ENCODE measurements at regions not wholly inside any gene's neighbourhood (a gene's known extent, or its start where the extent isn't known, plus 50 kb on each side); places are given as distances from the start of the nearest gene placed in this dataset.

DNA sequence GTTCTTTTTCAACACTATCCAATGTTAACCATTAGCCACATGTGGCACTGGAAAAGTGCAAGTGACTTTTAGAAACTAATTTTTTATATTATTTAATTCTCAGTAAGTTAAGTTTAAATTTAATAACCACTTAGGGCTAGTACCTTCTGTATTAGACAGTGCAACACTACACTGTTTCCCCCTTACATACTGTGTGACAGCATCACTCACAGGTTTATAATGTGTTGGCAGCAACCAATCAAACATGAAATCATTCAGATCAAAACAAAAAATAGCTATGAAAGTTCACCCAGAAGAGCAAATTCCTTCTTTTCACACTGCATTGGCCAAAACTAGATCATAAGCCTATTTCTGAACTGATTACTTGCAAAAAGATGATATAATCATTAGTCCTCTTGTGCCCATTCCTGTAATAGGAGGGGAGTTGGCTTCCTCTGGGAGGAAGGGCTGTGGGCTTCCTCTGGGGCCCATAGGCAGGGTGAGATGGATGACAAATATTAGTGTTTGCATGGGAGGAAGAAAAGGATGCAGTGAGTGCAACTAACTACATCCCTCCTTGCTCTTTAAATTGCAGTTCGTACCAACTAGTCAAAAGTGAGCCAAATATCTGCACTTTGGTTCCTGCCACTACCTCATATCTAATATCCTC lies 708.1 kb upstream of the RGMB start:
- no peak for DNase-seq (ENCODE audit: low read depth)

- DNase-seq (ENCODE audit: low read depth), result no peak
Measured at GRCh38 chr5:98066910-98067309, 706.6 kb upstream of the RGMB start.

GRCh38 chr5:98069876-98070512 lies 703.5 kb upstream of the RGMB start:
- no peak for DNase-seq (ENCODE audit: low read depth)

GRCh38 chr5:98072921-98073320 lies 700.5 kb upstream of the RGMB start:
- no peak for DNase-seq (ENCODE audit: low read depth)

GRCh38 chr5:98076501-98076900 lies 697.0 kb upstream of the RGMB start:
- no peak for DNase-seq (ENCODE audit: low read depth)

DNA sequence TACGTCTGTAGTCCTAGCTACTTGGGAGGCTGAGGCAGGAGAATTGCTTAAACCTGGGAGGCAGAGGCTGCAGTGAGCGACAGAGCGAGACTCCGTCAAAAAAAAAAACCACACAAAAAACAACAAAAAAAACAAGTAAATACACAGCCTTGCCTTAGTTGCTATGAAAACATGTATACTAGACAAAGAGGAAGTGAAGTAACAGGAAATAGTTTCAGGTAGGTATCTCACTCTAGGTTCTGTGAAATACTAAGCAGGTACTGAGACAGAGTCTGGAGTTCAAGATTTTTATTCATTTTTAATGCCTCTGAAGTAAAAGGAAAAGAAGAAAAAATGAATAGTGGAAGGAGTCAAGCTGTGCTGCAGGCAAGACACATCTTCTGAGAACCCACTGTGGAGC lies 687.9 kb upstream of the RGMB start:
- DNase-seq (ENCODE audit: low read depth), result no peak

GRCh38 chr5:98095072-98095471 lies 678.4 kb upstream of the RGMB start:
- no peak for DNase-seq (ENCODE audit: low read depth)

DNA sequence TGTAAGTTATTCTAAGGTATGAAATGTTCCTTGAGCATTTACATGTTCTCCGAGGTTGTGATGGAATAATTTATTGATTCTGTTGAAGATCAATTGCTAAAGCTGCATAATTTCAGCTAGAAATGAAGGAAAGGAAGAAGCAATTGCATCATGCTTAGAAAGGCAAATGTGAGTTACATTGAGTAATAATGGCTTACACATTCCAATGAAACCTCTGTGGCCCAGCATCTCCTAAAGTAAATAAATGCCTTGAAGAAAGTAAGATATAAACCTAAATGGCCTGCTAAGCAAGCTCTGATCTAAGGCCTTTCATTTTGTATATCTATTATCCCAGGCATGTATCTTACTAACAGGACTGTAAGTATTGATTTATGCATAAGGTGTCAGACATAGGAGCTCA lies 677.3 kb upstream of the RGMB start:
- DNase-seq (ENCODE audit: low read depth), result no peak

GRCh38 chr5:98099448-98100105 lies 673.9 kb upstream of the RGMB start:
- DNase-seq (ENCODE audit: low read depth), result no peak

DNA sequence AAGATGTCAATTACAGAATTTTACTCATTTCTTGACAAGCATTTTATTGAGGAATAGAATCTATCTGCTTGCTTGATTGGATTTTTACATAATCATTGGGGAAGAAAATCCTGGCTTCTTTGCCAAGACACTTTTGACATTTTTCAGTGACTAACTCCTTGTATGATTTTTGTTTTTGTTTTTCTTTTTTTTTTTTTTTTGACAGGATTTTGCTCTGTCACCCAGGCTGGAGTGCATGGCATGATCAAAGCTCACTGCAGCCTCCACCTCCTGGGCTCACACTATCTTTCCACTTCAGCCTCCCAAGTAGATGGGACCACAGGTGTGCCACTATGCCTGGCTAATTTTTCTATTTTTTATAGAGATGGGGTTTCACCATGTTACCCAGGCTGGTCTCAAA lies 672.3 kb upstream of the RGMB start:
- no peak for DNase-seq (ENCODE audit: low read depth)

DNA sequence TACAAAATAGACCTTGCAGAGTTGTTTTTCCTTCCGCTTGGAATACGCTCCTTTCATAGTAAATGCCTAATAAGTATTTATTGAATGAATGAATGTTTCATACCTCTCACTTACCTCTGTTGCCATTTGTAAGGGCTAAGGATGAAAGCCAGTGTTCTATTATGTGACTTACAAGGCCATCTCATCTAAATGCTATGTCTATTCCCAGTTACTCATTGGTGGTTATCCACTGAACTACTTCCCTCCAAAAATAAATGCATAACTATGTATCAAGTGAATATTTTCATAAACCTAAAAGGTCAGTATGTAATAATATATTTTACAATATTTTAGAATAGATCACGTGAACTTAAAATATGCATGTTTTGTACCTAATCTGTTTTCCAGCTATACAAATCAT lies 670.5 kb upstream of the RGMB start:
- DNase-seq (ENCODE audit: low read depth), result no peak

DNA sequence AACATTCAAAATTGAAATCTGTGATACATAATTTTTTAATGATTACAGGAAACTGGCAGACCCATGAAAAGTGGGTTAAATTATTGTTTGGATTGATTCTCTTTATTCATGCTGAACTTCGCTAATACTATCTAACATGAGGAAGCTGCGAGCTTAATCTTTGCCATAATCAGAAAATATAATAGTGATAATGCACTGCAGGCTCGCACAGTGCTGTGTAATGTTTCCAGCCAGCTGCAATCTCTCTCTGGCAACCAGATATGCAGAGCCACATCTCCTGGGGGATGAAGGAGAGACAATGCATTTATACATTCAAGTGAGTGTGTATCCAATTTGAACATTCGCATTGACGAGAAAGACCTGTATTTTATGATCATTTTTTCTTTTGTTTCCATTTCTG lies 669.7 kb upstream of the RGMB start:
- DNase-seq (ENCODE audit: low read depth), result no peak

DNA sequence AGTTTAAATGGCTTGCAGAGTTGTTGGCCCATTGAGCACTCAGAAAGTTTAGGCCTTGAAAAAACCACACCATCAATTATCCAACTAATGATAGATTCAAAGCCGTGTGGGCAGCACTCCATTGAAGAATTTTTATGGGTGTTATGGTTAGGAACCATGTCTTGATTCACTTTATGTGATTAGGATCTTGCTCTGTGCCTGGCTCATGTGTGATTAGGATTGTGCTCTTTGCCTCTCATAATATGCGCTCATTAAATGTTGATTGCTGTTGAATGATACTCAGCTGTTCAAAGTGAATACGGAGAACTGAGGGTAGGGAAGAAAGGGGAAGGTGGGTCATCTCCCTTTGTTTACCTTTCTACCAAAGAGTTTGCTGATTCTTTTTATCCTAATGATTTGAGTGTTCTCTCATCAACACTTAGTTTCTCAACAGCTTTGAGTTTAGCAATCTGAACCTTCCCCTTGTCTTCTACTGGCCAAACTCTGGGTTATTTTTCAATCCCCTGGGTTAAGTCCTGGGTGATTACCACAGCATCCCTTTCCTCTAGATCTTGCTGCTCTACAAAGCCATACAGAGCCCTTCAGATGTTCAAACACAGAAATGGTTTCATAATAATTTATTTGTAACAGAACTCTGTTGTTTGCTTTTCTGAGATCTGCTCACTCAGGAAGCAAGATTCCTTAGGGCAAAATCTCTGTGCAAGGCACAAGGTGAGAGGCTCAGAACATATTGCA lies 668.8 kb upstream of the RGMB start:
- DNase-seq (ENCODE audit: low read depth), result no peak

DNA sequence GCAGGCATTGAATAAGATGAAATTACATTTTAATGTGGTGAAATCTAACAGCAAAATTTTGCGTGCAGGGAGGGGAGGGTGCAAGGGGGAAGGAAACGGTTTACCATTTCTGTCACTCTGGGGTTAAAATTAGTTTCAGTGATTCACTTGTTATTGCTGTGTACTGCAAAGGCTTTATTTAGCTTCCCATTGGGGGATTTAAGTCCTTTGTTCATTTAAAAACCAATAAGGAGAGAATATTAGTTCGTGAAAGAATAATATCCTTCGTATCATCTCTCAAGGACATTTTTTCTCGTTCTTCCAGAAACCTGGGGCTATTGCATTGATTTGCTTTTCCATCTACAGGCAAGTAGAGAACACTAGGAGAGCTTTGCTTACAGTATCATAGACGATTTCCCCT lies 667.8 kb upstream of the RGMB start:
- DNase-seq (ENCODE audit: low read depth), result no peak

GRCh38 chr5:98106116-98107031 lies 667.1 kb upstream of the RGMB start:
- no peak for DNase-seq (ENCODE audit: low read depth)

- no peak for DNase-seq (ENCODE audit: low read depth)
Measured at GRCh38 chr5:98108497-98108896, 665.0 kb upstream of the RGMB start.

DNA sequence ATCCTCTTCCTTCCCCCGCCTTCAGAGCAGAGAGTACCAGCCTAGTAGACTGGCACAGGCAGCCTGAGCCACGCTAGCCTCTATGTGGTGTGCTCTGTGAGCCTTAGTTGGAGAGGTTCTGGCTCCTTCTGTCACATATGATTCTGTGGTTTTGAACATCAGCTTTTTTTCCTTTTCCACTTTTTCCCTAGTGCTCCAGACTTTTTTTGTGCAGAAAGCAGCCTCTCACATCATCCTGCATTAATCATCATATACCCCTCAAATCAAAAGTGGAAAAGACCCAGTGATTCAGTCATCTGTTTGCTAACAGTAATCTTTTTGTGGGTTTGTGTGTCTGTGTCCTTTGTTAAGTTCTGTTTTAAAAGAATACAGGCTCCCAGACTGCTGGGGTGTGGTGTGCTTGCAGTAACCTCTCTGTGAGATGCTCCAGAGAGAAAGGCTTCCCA lies 663.9 kb upstream of the RGMB start:
- no peak for DNase-seq (ENCODE audit: low read depth)

DNA sequence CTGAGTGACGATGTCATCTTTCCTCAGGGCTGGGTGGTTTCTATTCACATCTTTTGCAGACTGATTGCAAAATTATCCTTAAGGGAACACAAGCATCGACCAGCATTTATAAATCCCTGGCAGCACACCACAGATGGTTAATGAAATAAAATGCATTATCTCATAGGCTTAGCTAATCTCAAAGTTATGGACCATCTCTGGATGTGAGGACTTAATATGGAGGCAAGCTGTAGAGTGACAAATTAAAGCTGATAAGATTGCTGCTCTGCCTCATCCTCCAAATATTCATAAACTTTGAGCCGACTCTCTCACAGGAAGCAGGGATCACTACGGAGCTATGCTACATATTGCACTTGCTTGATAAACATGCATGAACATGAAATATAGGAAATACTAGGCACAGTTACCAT lies 663.2 kb upstream of the RGMB start:
- no peak for DNase-seq (ENCODE audit: low read depth)

GRCh38 chr5:98110791-98111190 lies 662.7 kb upstream of the RGMB start:
- no peak for DNase-seq (ENCODE audit: low read depth)

DNA sequence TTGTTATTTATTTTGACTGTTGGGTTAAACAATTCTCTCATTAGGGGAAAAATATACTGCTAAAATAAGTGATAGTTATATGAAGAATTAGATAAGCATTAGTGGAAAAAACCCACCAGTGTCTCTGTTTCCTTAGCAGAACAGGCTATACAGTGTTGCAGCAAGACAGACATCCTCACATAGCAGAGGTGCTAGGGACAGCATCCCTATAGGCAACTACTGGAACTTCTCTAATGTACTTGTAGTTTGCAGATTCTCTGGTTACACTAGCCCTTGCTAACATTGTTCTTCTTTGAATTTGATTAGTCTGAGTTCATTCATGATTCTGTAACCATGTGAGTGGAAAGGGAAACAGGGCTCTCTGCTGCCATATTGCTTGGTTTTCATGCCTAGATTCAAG lies 661.8 kb upstream of the RGMB start:
- DNase-seq (ENCODE audit: low read depth), result no peak

- DNase-seq (ENCODE audit: low read depth), result no peak
Measured at GRCh38 chr5:98121036-98121936, 652.2 kb upstream of the RGMB start.

All from CMK (cell line).